WTC11 (cell line): ENCODE measurements at regions not wholly inside any gene's neighbourhood (a gene's known extent, or its start where the extent isn't known, plus 50 kb on each side); places are given as distances from the start of the nearest gene placed in this dataset.

Source experiments
- CBFB ChIP-seq: sonication (generic); formaldehyde crosslinking; IDR thresholded peaks from 2 replicates; pipeline ENCODE4 v1.8.1; 2022; ENCODE audit warnings: mild to moderate bottlenecking, low read depth, missing genetic modification reagents
- CREM ChIP-seq: sonication (generic); formaldehyde crosslinking; IDR thresholded peaks from 2 replicates; pipeline ENCODE4 v1.8.1; 2022; ENCODE audit warnings: mild to moderate bottlenecking, missing genetic modification reagents, moderate library complexity
- MXD4 ChIP-seq: fragments of 250-450 bp; sonication (Bioruptor Pico); IDR thresholded peaks from 2 replicates; pipeline ENCODE4 v1.8.0; 2021; ENCODE audit warnings: mild to moderate bottlenecking, moderate library complexity, borderline replicate concordance
- NR2C2 ChIP-seq: sonication (generic); formaldehyde crosslinking; IDR thresholded peaks from 2 replicates; pipeline ENCODE4 v1.8.0; 2022; ENCODE audit warnings: mild to moderate bottlenecking, missing genetic modification reagents
- TEAD4 ChIP-seq: sonication (generic); formaldehyde crosslinking; IDR thresholded peaks from 2 replicates; pipeline ENCODE4 v1.8.0; 2022; ENCODE audit warnings: mild to moderate bottlenecking, missing genetic modification reagents
- ZNF121 ChIP-seq: sonication (generic); formaldehyde crosslinking; IDR thresholded peaks from 2 replicates; pipeline ENCODE4 v1.8.0; 2023; ENCODE audit warnings: missing genetic modification reagents
- ZNF219 ChIP-seq: sonication (generic); formaldehyde crosslinking; IDR thresholded peaks from 2 replicates; pipeline ENCODE4 v1.8.0; 2023; ENCODE audit warnings: missing genetic modification reagents, mild to moderate bottlenecking, borderline replicate concordance
- TF ChIP-seq, protein P1 (sequence below): fragments of 200-600 bp; IDR thresholded peaks from 2 replicates; pipeline ENCODE4 v1.8.0; 2022; ENCODE audit warnings: antibody characterized with exemption
- TF ChIP-seq, protein P2 (sequence below): fragments of 250-450 bp; sonication (Bioruptor Pico); IDR thresholded peaks from 2 replicates; pipeline ENCODE4 v2.1.2; 2022; ENCODE audit warnings: mild to moderate bottlenecking, moderate library complexity
- TF ChIP-seq, protein P3 (sequence below): sonication (generic); formaldehyde crosslinking; IDR thresholded peaks from 2 replicates; pipeline ENCODE4 v1.8.1; 2023; ENCODE audit warnings: mild to moderate bottlenecking, missing genetic modification reagents, moderate library complexity
- TF ChIP-seq, protein P4 (sequence below): sonication (generic); formaldehyde crosslinking; IDR thresholded peaks from 2 replicates; pipeline ENCODE4 v1.8.1; 2022; ENCODE audit warnings: low read depth, missing genetic modification reagents, borderline replicate concordance
- TF ChIP-seq, protein P5 (sequence below): sonication (generic); formaldehyde crosslinking; IDR thresholded peaks from 2 replicates; pipeline ENCODE4 v1.8.1; 2023; ENCODE audit warnings: mild to moderate bottlenecking, moderate library complexity, missing genetic modification reagents

DNA sequence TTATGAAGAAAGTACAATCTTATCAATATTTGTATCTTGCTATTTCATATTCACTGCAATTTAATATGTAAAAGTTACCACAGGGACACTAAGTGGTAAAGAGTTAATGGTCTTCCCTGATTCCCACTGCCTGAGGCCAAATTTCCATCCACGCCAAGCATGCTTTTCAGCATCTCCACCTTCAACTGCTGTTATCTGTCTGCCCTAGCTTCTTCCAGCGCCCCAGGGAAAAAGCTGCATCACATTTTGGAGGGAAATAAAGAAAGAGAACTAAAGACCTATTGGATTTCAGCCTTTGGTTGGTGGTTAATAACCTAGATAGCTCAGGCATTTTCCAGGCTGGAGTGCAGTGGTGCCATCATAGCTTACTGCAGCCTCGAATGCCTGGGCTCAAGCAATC lies 61.3 kb upstream of the NKX2-2 start:
- TF ChIP-seq CREM (no peak), ZNF219 (no peak), TEAD4 (CRISPR knock-in tag) (no peak), NR2C2 (CRISPR knock-in tag) (no peak), CBFB (CRISPR knock-in tag) (no peak), MXD4 (CRISPR knock-in tag) (no peak), ZNF121 (CRISPR knock-in tag) (no peak)
- TF ChIP-seq, protein P1, sequence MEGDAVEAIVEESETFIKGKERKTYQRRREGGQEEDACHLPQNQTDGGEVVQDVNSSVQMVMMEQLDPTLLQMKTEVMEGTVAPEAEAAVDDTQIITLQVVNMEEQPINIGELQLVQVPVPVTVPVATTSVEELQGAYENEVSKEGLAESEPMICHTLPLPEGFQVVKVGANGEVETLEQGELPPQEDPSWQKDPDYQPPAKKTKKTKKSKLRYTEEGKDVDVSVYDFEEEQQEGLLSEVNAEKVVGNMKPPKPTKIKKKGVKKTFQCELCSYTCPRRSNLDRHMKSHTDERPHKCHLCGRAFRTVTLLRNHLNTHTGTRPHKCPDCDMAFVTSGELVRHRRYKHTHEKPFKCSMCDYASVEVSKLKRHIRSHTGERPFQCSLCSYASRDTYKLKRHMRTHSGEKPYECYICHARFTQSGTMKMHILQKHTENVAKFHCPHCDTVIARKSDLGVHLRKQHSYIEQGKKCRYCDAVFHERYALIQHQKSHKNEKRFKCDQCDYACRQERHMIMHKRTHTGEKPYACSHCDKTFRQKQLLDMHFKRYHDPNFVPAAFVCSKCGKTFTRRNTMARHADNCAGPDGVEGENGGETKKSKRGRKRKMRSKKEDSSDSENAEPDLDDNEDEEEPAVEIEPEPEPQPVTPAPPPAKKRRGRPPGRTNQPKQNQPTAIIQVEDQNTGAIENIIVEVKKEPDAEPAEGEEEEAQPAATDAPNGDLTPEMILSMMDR: no peak
- TF ChIP-seq, protein P2, sequence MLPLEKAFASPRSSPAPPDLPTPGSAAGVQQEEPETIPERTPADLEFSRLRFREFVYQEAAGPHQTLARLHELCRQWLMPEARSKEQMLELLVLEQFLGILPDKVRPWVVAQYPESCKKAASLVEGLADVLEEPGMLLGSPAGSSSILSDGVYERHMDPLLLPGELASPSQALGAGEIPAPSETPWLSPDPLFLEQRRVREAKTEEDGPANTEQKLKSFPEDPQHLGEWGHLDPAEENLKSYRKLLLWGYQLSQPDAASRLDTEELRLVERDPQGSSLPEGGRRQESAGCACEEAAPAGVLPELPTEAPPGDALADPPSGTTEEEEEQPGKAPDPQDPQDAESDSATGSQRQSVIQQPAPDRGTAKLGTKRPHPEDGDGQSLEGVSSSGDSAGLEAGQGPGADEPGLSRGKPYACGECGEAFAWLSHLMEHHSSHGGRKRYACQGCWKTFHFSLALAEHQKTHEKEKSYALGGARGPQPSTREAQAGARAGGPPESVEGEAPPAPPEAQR (CRISPR knock-in tag): no peak
- TF ChIP-seq, protein P3, sequence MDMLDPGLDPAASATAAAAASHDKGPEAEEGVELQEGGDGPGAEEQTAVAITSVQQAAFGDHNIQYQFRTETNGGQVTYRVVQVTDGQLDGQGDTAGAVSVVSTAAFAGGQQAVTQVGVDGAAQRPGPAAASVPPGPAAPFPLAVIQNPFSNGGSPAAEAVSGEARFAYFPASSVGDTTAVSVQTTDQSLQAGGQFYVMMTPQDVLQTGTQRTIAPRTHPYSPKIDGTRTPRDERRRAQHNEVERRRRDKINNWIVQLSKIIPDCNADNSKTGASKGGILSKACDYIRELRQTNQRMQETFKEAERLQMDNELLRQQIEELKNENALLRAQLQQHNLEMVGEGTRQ: no peak
- TF ChIP-seq, protein P4, sequence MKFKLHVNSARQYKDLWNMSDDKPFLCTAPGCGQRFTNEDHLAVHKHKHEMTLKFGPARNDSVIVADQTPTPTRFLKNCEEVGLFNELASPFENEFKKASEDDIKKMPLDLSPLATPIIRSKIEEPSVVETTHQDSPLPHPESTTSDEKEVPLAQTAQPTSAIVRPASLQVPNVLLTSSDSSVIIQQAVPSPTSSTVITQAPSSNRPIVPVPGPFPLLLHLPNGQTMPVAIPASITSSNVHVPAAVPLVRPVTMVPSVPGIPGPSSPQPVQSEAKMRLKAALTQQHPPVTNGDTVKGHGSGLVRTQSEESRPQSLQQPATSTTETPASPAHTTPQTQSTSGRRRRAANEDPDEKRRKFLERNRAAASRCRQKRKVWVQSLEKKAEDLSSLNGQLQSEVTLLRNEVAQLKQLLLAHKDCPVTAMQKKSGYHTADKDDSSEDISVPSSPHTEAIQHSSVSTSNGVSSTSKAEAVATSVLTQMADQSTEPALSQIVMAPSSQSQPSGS: no peak
- TF ChIP-seq, protein P5, sequence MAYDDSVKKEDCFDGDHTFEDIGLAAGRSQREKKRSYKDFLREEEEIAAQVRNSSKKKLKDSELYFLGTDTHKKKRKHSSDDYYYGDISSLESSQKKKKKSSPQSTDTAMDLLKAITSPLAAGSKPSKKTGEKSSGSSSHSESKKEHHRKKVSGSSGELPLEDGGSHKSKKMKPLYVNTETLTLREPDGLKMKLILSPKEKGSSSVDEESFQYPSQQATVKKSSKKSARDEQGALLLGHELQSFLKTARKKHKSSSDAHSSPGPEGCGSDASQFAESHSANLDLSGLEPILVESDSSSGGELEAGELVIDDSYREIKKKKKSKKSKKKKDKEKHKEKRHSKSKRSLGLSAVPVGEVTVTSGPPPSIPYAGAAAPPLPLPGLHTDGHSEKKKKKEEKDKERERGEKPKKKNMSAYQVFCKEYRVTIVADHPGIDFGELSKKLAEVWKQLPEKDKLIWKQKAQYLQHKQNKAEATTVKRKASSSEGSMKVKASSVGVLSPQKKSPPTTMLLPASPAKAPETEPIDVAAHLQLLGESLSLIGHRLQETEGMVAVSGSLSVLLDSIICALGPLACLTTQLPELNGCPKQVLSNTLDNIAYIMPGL (CRISPR knock-in tag): no peak
